SK-N-SH (cell line): ENCODE measurements at regions not wholly inside any gene's neighbourhood (a gene's known extent, or its start where the extent isn't known, plus 50 kb on each side); places are given as distances from the start of the nearest gene placed in this dataset.

Source experiments
- CTCF ChIA-PET: fragments of 300-600, 350-600 bp; formaldehyde crosslinking; extraction: SDS; loops from one replicate; lab custom pipeline; 2021; lab: Yijun Ruan, JAX
- POLR2A ChIA-PET: fragments of 350-600 bp; sonication (Branson Sonifier 250); formaldehyde crosslinking; extraction: SDS; loops from one replicate; lab custom pipeline; 2020; ENCODE audit warnings: antibody characterized with exemption, inconsistent platforms; lab: Yijun Ruan, JAX
- DNase-seq: peaks from one replicate; pipeline ENCODE4 v3.0.0; 2012
- H2AFZ ChIP-seq: fragments of 200-600 bp; sonication (generic); 2 replicates; pipeline ENCODE4 v1.8.1; 2016; ENCODE audit warnings: antibody characterized with exemption, mild to moderate bottlenecking, low read depth
- H3F3A ChIP-seq: fragments of 200-600 bp; sonication (generic); replicated peaks from 2 replicates; pipeline ENCODE3; 2016; ENCODE audit warnings: antibody characterized with exemption, mild to moderate bottlenecking; ENCODE audit not compliant: insufficient read depth
- H3K27ac ChIP-seq, 2 experiments: fragments of 200-500 bp in 1 of 2; fragments of 200-600 bp in 1 of 2; sonication (Bioruptor generic) in 1 of 2; sonication (generic), shearing (Covaris generic) in 1 of 2; 2 replicates each; pipeline versions ENCODE4 v1.5.1 to v1.6.1; 2014 to 2016; ENCODE audit warnings: low read depth in 2 of 2, inconsistent platforms in 1 of 2, low read length in 1 of 2, mild to moderate bottlenecking in 1 of 2, mixed read lengths in 1 of 2
- H3K27me3 ChIP-seq: fragments of 200-600 bp; sonication (generic), shearing (Covaris generic); 2 replicates; pipeline ENCODE4 v1.6.1; 2016; ENCODE audit warnings: mixed run types; ENCODE audit not compliant: insufficient read depth
- H3K36me3 ChIP-seq, 2 experiments: fragments of 200-500 bp in 1 of 2; fragments of 200-600 bp in 1 of 2; sonication (Bioruptor generic) in 1 of 2; sonication (generic) in 1 of 2; replicated peaks in 1 of 2; 2 replicates each; pipeline versions ENCODE3 to v1.5.1; 2014 to 2016; ENCODE audit warnings: low read length in 1 of 2, mild to moderate bottlenecking in 1 of 2; ENCODE audit not compliant: insufficient read depth in 2 of 2, control insufficient read depth in 1 of 2
- H3K4me1 ChIP-seq, 2 experiments: fragments of 200-500 bp in 1 of 2; fragments of 200-600 bp in 1 of 2; sonication (Bioruptor generic) in 1 of 2; sonication (generic), shearing (Covaris generic) in 1 of 2; 2 replicates each; pipeline versions ENCODE4 v1.5.1 to v1.6.1; 2014 to 2016; ENCODE audit warnings: low read depth in 1 of 2, low read length in 1 of 2, mixed run types in 1 of 2; ENCODE audit not compliant: insufficient read depth in 2 of 2, control insufficient read depth in 1 of 2
- H3K4me2 ChIP-seq: fragments of 200-600 bp; sonication (generic), shearing (Covaris generic); 2 replicates; pipeline ENCODE4 v1.6.1; 2017; ENCODE audit warnings: mixed run types
- H3K4me3 ChIP-seq, 2 experiments: fragments of 200-500 bp in 1 of 2; fragments of 200-600 bp in 1 of 2; sonication (Bioruptor generic) in 1 of 2; sonication (generic), shearing (Covaris generic) in 1 of 2; 2 replicates each; pipeline versions ENCODE4 v1.5.1 to v1.8.1; 2014 to 2016; ENCODE audit warnings: low read depth in 2 of 2, inconsistent platforms in 1 of 2, low read length in 1 of 2, mild to moderate bottlenecking in 1 of 2, mixed read lengths in 1 of 2, moderate library complexity in 1 of 2
- H3K79me2 ChIP-seq: fragments of 200-600 bp; sonication (generic); 2 replicates; pipeline ENCODE4 v1.8.1; 2017; ENCODE audit warnings: mild to moderate bottlenecking; ENCODE audit not compliant: insufficient read depth
- H3K9ac ChIP-seq: fragments of 200-600 bp; sonication (generic); 2 replicates; pipeline ENCODE4 v1.6.1; 2017; ENCODE audit warnings: mixed run types
- H3K9me2 ChIP-seq: fragments of 200-600 bp; sonication (generic); 2 replicates; pipeline ENCODE4 v1.6.1; 2017; ENCODE audit warnings: mixed run types
- H3K9me3 ChIP-seq: fragments of 200-600 bp; sonication (generic); 2 replicates; pipeline ENCODE4 v1.6.1; 2017; ENCODE audit warnings: mixed run types, mild to moderate bottlenecking, moderate library complexity
- H4K20me1 ChIP-seq: fragments of 200-600 bp; sonication (generic); 2 replicates; pipeline ENCODE4 v1.6.1; 2017; ENCODE audit warnings: mild to moderate bottlenecking, mixed run types; ENCODE audit not compliant: insufficient read depth
- CHD2 ChIP-seq: fragments of 150-350 bp; IDR thresholded peaks from 2 replicates; pipeline ENCODE4 v1.6.1; 2018; ENCODE audit warnings: low read length; ENCODE audit not compliant: partially characterized antibody
- CTCF ChIP-seq: fragments of 200-600 bp; sonication (generic); IDR thresholded peaks from 2 replicates; pipeline ENCODE4 v1.6.1; 2017; ENCODE audit warnings: antibody characterized with exemption, mild to moderate bottlenecking, moderate library complexity
- ELF1 ChIP-seq: IDR thresholded peaks from 2 replicates; pipeline ENCODE4 v1.4.0; 2012
- EP300 ChIP-seq, 2 experiments: IDR thresholded peaks; 2 replicates each; pipeline versions ENCODE4 v1.4.0 to v1.6.1; 2012; ENCODE audit warnings: borderline replicate concordance in 1 of 2, low read depth in 1 of 2, low read length in 1 of 2
- EZH2phosphoT487 ChIP-seq: fragments of 200-600 bp; sonication (generic); IDR thresholded peaks from 2 replicates; pipeline ENCODE4 v1.6.1; 2017; ENCODE audit warnings: low read depth, mixed run types, mild to moderate bottlenecking, antibody characterized with exemption, moderate library complexity, borderline replicate concordance
- FOSL2 ChIP-seq: IDR thresholded peaks from 2 replicates; pipeline ENCODE4 v1.4.0; 2012; ENCODE audit warnings: low read depth, mild to moderate bottlenecking, moderate library complexity, borderline replicate concordance
- FOXJ3 ChIP-seq: sonication (generic); formaldehyde crosslinking; IDR thresholded peaks from 2 replicates; pipeline ENCODE4 v1.5.1; 2020; ENCODE audit warnings: mild to moderate bottlenecking, missing genetic modification reagents
- FOXM1 ChIP-seq: IDR thresholded peaks from 2 replicates; pipeline ENCODE4 v1.4.0; 2012; ENCODE audit warnings: low read depth, mild to moderate bottlenecking
- GABPA ChIP-seq: IDR thresholded peaks from 2 replicates; pipeline ENCODE4 v1.4.0; 2012; ENCODE audit warnings: low read depth, mild to moderate bottlenecking
- GATA2 ChIP-seq: sonication (generic); formaldehyde crosslinking; IDR thresholded peaks from 2 replicates; pipeline ENCODE4 v1.5.0; 2020; ENCODE audit warnings: mild to moderate bottlenecking, missing genetic modification reagents
- IRF3 ChIP-seq: fragments of 150-350 bp; IDR thresholded peaks from 2 replicates; pipeline ENCODE4 v1.6.1; 2016; ENCODE audit warnings: mild to moderate bottlenecking, low read depth, low read length
- JUND ChIP-seq: IDR thresholded peaks from 2 replicates; pipeline ENCODE4 v1.4.0; 2012
- RXRA ChIP-seq: IDR thresholded peaks from 2 replicates; pipeline ENCODE4 v1.4.0; 2012; ENCODE audit warnings: low read depth, mild to moderate bottlenecking, borderline replicate concordance
- SIN3A ChIP-seq: IDR thresholded peaks from 2 replicates; pipeline ENCODE4 v1.6.1; 2012; ENCODE audit warnings: low read depth, mild to moderate bottlenecking, low read length, moderate library complexity, borderline replicate concordance
- TAF1 ChIP-seq: IDR thresholded peaks from 2 replicates; pipeline ENCODE4 v1.6.1; 2012; ENCODE audit warnings: low read depth, mild to moderate bottlenecking, low read length, moderate library complexity, borderline replicate concordance
- TCF12 ChIP-seq: IDR thresholded peaks from 2 replicates; pipeline ENCODE4 v1.4.0; 2012
- ZBTB33 ChIP-seq: IDR thresholded peaks from 2 replicates; pipeline ENCODE4 v1.4.0; 2012; ENCODE audit warnings: low read depth, borderline replicate concordance
- WGBS: methylation state at CpG from one replicate; pipeline ENCODE4 v1.1.6; 2017; ENCODE audit warnings: low lambda C conversion rate; 5-methylcytosine and 5-hydroxymethylcytosine counted together
- TF ChIP-seq, protein P1 (sequence below): IDR thresholded peaks from 2 replicates; pipeline ENCODE4; 2012
- TF ChIP-seq, protein P2 (sequence below): IDR thresholded peaks from 2 replicates; pipeline ENCODE4 v1.6.1; 2012; ENCODE audit warnings: mild to moderate bottlenecking, low read depth, low read length, moderate library complexity

- no peak overlapping the region for H3K4me3 ChIP-seq
- no peaks in the 10 kb centered on the region; a peak in 1 of 4 replicates for H3K4me1 ChIP-seq
- H3K9me2 ChIP-seq = no peaks in the 10 kb centered on the region
- H3F3A ChIP-seq = no peaks in the 10 kb centered on the region
- WGBS = 56% methylated on average over 2 of the region's 2 CpGs
- no peak overlapping the region for H3K27ac ChIP-seq
- H2AFZ ChIP-seq = no peak overlapping the region
- no peak overlapping the region for H3K4me2 ChIP-seq
- no peaks in the 10 kb centered on the region for H3K79me2 ChIP-seq
- ChIA-PET POLR2A (no interaction called here), CTCF (interaction anchor here (1.2 to 3.8 kb wide), 4 partner anchors 8 to 16 kb away, joined by 3 to 35 read pairs (median 4); no protein-coding TSS in a partner anchor)
- no peak overlapping the region for H3K9ac ChIP-seq
- no peaks in the 10 kb centered on the region for H3K9me3 ChIP-seq
- no peak for TF ChIP-seq ELF1
- no peak for TF ChIP-seq EZH2phosphoT487
- H3K36me3 ChIP-seq = no peaks in the 10 kb centered on the region
- no peaks in the 10 kb centered on the region for H4K20me1 ChIP-seq
- DNase-seq = no peak
- H3K27me3 ChIP-seq = no peaks in the 10 kb centered on the region
Observed at GRCh38 chr7:11228515-11228914, 254.8 kb downstream of the PHF14 start.

- ChIA-PET CTCF (interaction anchor here (1.2 to 1.6 kb wide), 3 partner anchors 9 to 19 kb away, joined by 3 to 6 read pairs (median 4); no protein-coding TSS in a partner anchor), POLR2A (no interaction called here)
- Histone ChIP-seq H3K79me2 (no peaks in the 10 kb centered on the region), H3F3A (no peaks in the 10 kb centered on the region), H2AFZ (no peak overlapping the region), H4K20me1 (no peaks in the 10 kb centered on the region), H3K9me2 (no peaks in the 10 kb centered on the region), H3K36me3 (no peaks in the 10 kb centered on the region), H3K27ac (no peak overlapping the region), H3K4me3 (no peak overlapping the region), H3K9ac (no peak overlapping the region), H3K4me1 (no peaks in the 10 kb centered on the region), H3K27me3 (no peaks in the 10 kb centered on the region), H3K9me3 (no peaks in the 10 kb centered on the region), H3K4me2 (no peak overlapping the region)
- 13% methylated on average over 1 of the region's 1 CpG for WGBS
- no peak for DNase-seq
- no peak for TF ChIP-seq EP300 (IDR thresholded peaks at IDR 0.05; ENCODE audit: borderline replicate concordance in 1 of 2, low read depth in 1 of 2, low read length in 1 of 2)
- no peak for TF ChIP-seq FOXM1
- no peak for TF ChIP-seq TCF12
- TF ChIP-seq, protein P1, sequence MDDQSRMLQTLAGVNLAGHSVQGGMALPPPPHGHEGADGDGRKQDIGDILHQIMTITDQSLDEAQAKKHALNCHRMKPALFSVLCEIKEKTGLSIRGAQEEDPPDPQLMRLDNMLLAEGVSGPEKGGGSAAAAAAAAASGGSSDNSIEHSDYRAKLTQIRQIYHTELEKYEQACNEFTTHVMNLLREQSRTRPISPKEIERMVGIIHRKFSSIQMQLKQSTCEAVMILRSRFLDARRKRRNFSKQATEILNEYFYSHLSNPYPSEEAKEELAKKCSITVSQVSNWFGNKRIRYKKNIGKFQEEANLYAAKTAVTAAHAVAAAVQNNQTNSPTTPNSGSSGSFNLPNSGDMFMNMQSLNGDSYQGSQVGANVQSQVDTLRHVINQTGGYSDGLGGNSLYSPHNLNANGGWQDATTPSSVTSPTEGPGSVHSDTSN = no peak
- TF ChIP-seq FOXJ3 (CRISPR knock-in tag) = no peak
- no peak for TF ChIP-seq ELF1
- no peak for TF ChIP-seq ZBTB33
- no peak for TF ChIP-seq SIN3A
- no peak for TF ChIP-seq FOSL2
- TF ChIP-seq RXRA = no peak
- TF ChIP-seq TAF1 = no peak
- TF ChIP-seq JUND = no peak
- TF ChIP-seq GABPA = no peak
- TF ChIP-seq CTCF = no peak
- no peak for TF ChIP-seq CHD2
- TF ChIP-seq, protein P2, sequence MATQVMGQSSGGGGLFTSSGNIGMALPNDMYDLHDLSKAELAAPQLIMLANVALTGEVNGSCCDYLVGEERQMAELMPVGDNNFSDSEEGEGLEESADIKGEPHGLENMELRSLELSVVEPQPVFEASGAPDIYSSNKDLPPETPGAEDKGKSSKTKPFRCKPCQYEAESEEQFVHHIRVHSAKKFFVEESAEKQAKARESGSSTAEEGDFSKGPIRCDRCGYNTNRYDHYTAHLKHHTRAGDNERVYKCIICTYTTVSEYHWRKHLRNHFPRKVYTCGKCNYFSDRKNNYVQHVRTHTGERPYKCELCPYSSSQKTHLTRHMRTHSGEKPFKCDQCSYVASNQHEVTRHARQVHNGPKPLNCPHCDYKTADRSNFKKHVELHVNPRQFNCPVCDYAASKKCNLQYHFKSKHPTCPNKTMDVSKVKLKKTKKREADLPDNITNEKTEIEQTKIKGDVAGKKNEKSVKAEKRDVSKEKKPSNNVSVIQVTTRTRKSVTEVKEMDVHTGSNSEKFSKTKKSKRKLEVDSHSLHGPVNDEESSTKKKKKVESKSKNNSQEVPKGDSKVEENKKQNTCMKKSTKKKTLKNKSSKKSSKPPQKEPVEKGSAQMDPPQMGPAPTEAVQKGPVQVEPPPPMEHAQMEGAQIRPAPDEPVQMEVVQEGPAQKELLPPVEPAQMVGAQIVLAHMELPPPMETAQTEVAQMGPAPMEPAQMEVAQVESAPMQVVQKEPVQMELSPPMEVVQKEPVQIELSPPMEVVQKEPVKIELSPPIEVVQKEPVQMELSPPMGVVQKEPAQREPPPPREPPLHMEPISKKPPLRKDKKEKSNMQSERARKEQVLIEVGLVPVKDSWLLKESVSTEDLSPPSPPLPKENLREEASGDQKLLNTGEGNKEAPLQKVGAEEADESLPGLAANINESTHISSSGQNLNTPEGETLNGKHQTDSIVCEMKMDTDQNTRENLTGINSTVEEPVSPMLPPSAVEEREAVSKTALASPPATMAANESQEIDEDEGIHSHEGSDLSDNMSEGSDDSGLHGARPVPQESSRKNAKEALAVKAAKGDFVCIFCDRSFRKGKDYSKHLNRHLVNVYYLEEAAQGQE = no peak
- TF ChIP-seq GATA2 (CRISPR knock-in tag) = no peak
- TF ChIP-seq IRF3 = no peak
Observed at GRCh38 chr7:11231190-11231589, 257.5 kb downstream of the PHF14 start.
